GM12878 (cell line): ENCODE measurements at regions not wholly inside any gene's neighbourhood (a gene's known extent, or its start where the extent isn't known, plus 50 kb on each side); places are given as distances from the start of the nearest gene placed in this dataset.

Experiments
- ATAC-seq: fragments of 200-7000 bp; cut with Tn5 transposase; 3 replicates; pipeline ENCODE4 v1.9.1; 2020; ENCODE audit warnings: mild to moderate bottlenecking, moderate library complexity
- BruUV-seq: library from RNA; stranded (reverse); fragments of 400-500 nt; replicated peaks from 2 replicates; lab custom pipeline; 2021; lab: Mats Ljungman, UMichigan
- CTCF ChIA-PET: fragments of 300-600 bp; sonication (Branson Sonifier 250); formaldehyde crosslinking; extraction: SDS; loops from one replicate; lab custom pipeline; 2021; ENCODE audit warnings: inconsistent platforms; lab: Yijun Ruan, JAX
- POLR2A ChIA-PET: fragments of 350-600 bp; formaldehyde crosslinking; extraction: SDS; loops from one replicate; lab custom pipeline; 2021; ENCODE audit warnings: inconsistent platforms; lab: Charles Lee
- RAD21 ChIA-PET: fragments of 300-600 bp; sonication (Branson Sonifier 250); formaldehyde crosslinking; loops from one replicate; lab custom pipeline; 2023; ENCODE audit warnings: antibody characterized with exemption; ENCODE audit not compliant: unreplicated experiment; lab: Charles Lee
- SMC1A ChIA-PET: fragments of 300-600 bp; sonication (Branson Sonifier 250); formaldehyde crosslinking; loops from one replicate; lab custom pipeline; 2023; ENCODE audit not compliant: unreplicated experiment, uncharacterized antibody; lab: Charles Lee
- DNase-seq: peaks from one replicate; pipeline ENCODE4 v3.0.0-alpha.2; 2011; ENCODE audit warnings: low read depth, low spot score
- FAIRE-seq: peaks from 3 replicates; lab custom pipeline; 2011; peaks lifted over from hg19 to GRCh38; lab: Jason Lieb, UNC
- H2AFZ ChIP-seq: 2 replicates; pipeline ENCODE4 v1.6.0; 2011; ENCODE audit warnings: low read depth, low read length, control low read depth; ENCODE audit not compliant: control insufficient read depth
- H3K27ac ChIP-seq: 2 replicates; pipeline ENCODE4 v1.5.1; 2011; ENCODE audit warnings: control low read depth; ENCODE audit not compliant: control insufficient read depth, insufficient read depth
- H3K27me3 ChIP-seq, 2 experiments: replicated peaks in 1 of 2; 2 replicates each; pipeline versions ENCODE4 v1.6.0 to v1.6.1; 2011; ENCODE audit warnings: low read length in 1 of 2; ENCODE audit not compliant: control insufficient read depth in 2 of 2, insufficient read depth in 2 of 2
- H3K36me3 ChIP-seq, 2 experiments: 2 replicates each; pipeline ENCODE4 v1.5.1; 2011; ENCODE audit warnings: low read length in 1 of 2; ENCODE audit not compliant: control insufficient read depth in 2 of 2, insufficient read depth in 2 of 2
- H3K4me1 ChIP-seq: 2 replicates; pipeline ENCODE4 v1.6.1; 2011; ENCODE audit warnings: mild to moderate bottlenecking, low read length, moderate library complexity, mixed read lengths; ENCODE audit not compliant: control insufficient read depth, insufficient read depth
- H3K4me2 ChIP-seq: 2 replicates; pipeline ENCODE4 v1.6.0; 2011; ENCODE audit warnings: control low read depth; ENCODE audit not compliant: control insufficient read depth, insufficient read depth
- H3K4me3 ChIP-seq: fragments of 200-600 bp; sonication (generic); 2 replicates; pipeline ENCODE4 v1.5.1; 2016
- H3K79me2 ChIP-seq: 2 replicates; pipeline ENCODE4 v1.6.0; 2011; ENCODE audit warnings: low read length; ENCODE audit not compliant: control insufficient read depth, insufficient read depth
- H3K9ac ChIP-seq: 2 replicates; pipeline ENCODE4 v1.8.0; 2011; ENCODE audit warnings: low read length, control low read depth, mixed read lengths; ENCODE audit not compliant: control insufficient read depth, insufficient read depth
- H3K9me3 ChIP-seq: replicated peaks from 3 replicates; pipeline ENCODE4 v1.5.1; 2011; ENCODE audit warnings: mild to moderate bottlenecking, low read length; ENCODE audit not compliant: control insufficient read depth, insufficient read depth
- H4K20me1 ChIP-seq: 2 replicates; pipeline ENCODE4 v1.6.0; 2011; ENCODE audit not compliant: control insufficient read depth, insufficient read depth
- HDGF ChIP-seq: fragments of 450-650 bp; IDR thresholded peaks from 2 replicates; pipeline ENCODE4 v1.6.1; 2016; ENCODE audit warnings: antibody characterized with exemption
- SREBF2 ChIP-seq: IDR thresholded peaks from 2 replicates; pipeline ENCODE4 v1.6.1; 2012; ENCODE audit warnings: mild to moderate bottlenecking, low read length
- WGBS: methylation state at CpG from one replicate; pipeline ENCODE4 v1.1.6; 2016; ENCODE audit warnings: low lambda C conversion rate; ENCODE audit not compliant: insufficient replicate concordance, insufficient coverage; ENCODE audit errors: missing lambda C conversion rate; 5-methylcytosine and 5-hydroxymethylcytosine counted together
- in situ Hi-C: fragments of 300-500 bp; cut with MboI; formaldehyde crosslinking; loops from 9 replicates; pipeline ENCODE4 v1.14.3; 2018; ENCODE audit warnings: mixed read lengths
- intact Hi-C: fragments of 100-400 bp; cut with micrococcal nuclease; formaldehyde crosslinking; loops from one replicate; pipeline ENCODE4 v1.14.2; 2022; ENCODE audit not compliant: unreplicated experiment
- TF ChIP-seq, protein P1 (sequence below): IDR thresholded peaks from 2 replicates; pipeline ENCODE4 v1.6.1; 2011; ENCODE audit warnings: mild to moderate bottlenecking, low read depth, low read length, moderate library complexity; ENCODE audit not compliant: insufficient replicate concordance
- TF ChIP-seq, protein P2 (sequence below): fragments of 450-650 bp; IDR thresholded peaks from 2 replicates; pipeline ENCODE4 v1.6.1; 2017; ENCODE audit warnings: low read depth, mild to moderate bottlenecking, moderate library complexity
- TF ChIP-seq, protein P3 (sequence below): IDR thresholded peaks from 2 replicates; pipeline ENCODE4 v1.6.1; 2011; ENCODE audit warnings: low read depth, mild to moderate bottlenecking, low read length, moderate library complexity, borderline replicate concordance; ENCODE audit errors: extremely low read depth

DNA sequence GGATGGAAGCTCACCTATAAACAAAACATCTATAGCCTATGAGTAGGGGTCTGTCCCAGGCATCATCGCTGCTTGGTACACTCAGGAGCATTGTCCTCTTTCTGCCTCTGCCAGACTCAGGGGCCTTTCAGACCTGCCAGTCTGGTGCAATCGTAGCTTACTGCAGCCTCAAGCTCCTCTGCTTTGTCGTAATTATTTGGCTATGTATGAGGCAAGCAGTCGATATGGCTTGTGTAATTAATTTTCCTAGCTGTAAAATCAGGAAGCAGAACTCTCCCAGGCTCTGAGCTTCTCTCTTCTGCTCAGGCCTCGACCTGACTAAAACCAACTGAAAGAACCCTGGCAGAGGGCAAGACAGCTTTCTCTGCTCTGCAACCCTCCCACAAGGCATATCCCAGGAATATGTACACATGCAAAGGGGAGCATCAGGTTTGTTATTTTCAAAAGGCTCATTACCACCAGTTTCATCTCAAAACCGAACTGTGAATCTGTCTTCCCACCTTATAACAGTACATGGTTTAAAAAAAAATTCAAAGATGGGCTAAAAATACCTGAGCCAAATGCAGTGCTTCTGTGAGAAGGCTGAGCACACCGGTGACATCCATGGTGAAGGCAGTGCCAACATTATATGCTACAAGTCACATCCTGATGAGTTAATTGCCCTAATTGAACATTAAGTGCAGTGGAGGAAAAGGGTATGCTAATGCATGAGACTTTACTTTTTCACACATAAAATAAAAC, 309.2 kb upstream of the EMCN start:
- peaks cover 18% of the 10 kb centered on the region for H3K4me1 ChIP-seq
- TF ChIP-seq, protein P1, sequence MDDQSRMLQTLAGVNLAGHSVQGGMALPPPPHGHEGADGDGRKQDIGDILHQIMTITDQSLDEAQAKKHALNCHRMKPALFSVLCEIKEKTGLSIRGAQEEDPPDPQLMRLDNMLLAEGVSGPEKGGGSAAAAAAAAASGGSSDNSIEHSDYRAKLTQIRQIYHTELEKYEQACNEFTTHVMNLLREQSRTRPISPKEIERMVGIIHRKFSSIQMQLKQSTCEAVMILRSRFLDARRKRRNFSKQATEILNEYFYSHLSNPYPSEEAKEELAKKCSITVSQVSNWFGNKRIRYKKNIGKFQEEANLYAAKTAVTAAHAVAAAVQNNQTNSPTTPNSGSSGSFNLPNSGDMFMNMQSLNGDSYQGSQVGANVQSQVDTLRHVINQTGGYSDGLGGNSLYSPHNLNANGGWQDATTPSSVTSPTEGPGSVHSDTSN: no peak
- TF ChIP-seq, protein P2, sequence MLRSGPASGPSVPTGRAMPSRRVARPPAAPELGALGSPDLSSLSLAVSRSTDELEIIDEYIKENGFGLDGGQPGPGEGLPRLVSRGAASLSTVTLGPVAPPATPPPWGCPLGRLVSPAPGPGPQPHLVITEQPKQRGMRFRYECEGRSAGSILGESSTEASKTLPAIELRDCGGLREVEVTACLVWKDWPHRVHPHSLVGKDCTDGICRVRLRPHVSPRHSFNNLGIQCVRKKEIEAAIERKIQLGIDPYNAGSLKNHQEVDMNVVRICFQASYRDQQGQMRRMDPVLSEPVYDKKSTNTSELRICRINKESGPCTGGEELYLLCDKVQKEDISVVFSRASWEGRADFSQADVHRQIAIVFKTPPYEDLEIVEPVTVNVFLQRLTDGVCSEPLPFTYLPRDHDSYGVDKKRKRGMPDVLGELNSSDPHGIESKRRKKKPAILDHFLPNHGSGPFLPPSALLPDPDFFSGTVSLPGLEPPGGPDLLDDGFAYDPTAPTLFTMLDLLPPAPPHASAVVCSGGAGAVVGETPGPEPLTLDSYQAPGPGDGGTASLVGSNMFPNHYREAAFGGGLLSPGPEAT: no peak
- TF ChIP-seq, protein P3, sequence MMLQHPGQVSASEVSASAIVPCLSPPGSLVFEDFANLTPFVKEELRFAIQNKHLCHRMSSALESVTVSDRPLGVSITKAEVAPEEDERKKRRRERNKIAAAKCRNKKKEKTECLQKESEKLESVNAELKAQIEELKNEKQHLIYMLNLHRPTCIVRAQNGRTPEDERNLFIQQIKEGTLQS: no peak
- TF ChIP-seq HDGF: no peak
- no peak for TF ChIP-seq SREBF2
- TF ChIP-seq, all 136 proteins: peak for 0
- no peaks in the 10 kb centered on the region for H3K36me3 ChIP-seq
- no TSS peak for BruUV-seq
- no peak overlapping the region for H3K27ac ChIP-seq
- no peak overlapping the region for H3K4me2 ChIP-seq
- ATAC-seq: no peak
- no peak overlapping the region for H3K4me3 ChIP-seq
- no peak for FAIRE-seq
- H2AFZ ChIP-seq: no peak overlapping the region
- no peaks in the 10 kb centered on the region for H3K27me3 ChIP-seq
- intact Hi-C loops: loop anchor here (10.0 kb wide), 2 partner anchors 318 to 518 kb away; partner anchors contain the start of gene PPP3CA
- ChIA-PET CTCF (interaction anchor here (0.9 to 2.2 kb wide), 4 partner anchors 16 to 733 kb away, joined by 3 to 8 read pairs (median 4); no protein-coding TSS in a partner anchor), POLR2A (no interaction called here), RAD21 (interaction anchor here (0.6 to 1.7 kb wide), 3 partner anchors 11 to 190 kb away, joined by 3 to 7 read pairs (median 3); no protein-coding TSS in a partner anchor), SMC1A (interaction anchor here (0.8 to 2.1 kb wide), 11 partner anchors 11 to 897 kb away, joined by 3 to 12 read pairs (median 4); no protein-coding TSS in a partner anchor)
- 45% methylated on average over 7 of the region's 7 CpGs for WGBS
- H3K9me3 ChIP-seq: no peaks in the 10 kb centered on the region; the same call in 2 of the 3 replicates
- DNase-seq: no peak
- no peaks in the 10 kb centered on the region for H4K20me1 ChIP-seq
- in situ Hi-C loops: loop anchor here (10.0 kb wide), 1 partner anchor 188 kb away; no protein-coding TSS in a partner anchor
- H3K79me2 ChIP-seq: no peaks in the 10 kb centered on the region
- H3K9ac ChIP-seq: no peak overlapping the region
